A673 (cell line): ENCODE measurements at regions not wholly inside any gene's neighbourhood (a gene's known extent, or its start where the extent isn't known, plus 50 kb on each side); places are given as distances from the start of the nearest gene placed in this dataset.

Source experiments
- BruUV-seq: library from RNA; stranded (reverse); fragments of 400-500 nt; replicated peaks from 2 replicates; lab custom pipeline; 2021; lab: Mats Ljungman, UMichigan
- CTCF ChIA-PET: fragments of 300-600 bp; sonication (Branson Sonifier 250); formaldehyde crosslinking; loops from one replicate; lab custom pipeline; 2022; ENCODE audit warnings: antibody characterized with exemption; lab: Charles Lee
- POLR2A ChIA-PET: fragments of 300-600 bp; sonication (Branson Sonifier 250); formaldehyde crosslinking; loops from one replicate; lab custom pipeline; 2022; ENCODE audit warnings: antibody characterized with exemption; ENCODE audit not compliant: low non-redundant PET; lab: Charles Lee
- DNase-seq: peaks from one replicate; pipeline ENCODE4 v3.0.0-alpha.2; 2015; ENCODE audit warnings: low spot score
- H3K27ac ChIP-seq: fragments of 200-600 bp; sonication (generic); 2 replicates; pipeline ENCODE4 v1.5.1; 2016; ENCODE audit warnings: mixed run types, low read depth, mild to moderate bottlenecking, mixed read lengths, antibody characterized with exemption, low read length; ENCODE audit not compliant: poor library complexity, severe bottlenecking
- H3K27me3 ChIP-seq: fragments of 200-600 bp; sonication (generic); replicated peaks from 2 replicates; pipeline ENCODE4 v1.6.1; 2017; ENCODE audit warnings: mixed run types, low read depth, mild to moderate bottlenecking, mixed read lengths, antibody characterized with exemption, low read length; ENCODE audit not compliant: insufficient read depth, poor library complexity
- H3K36me3 ChIP-seq: fragments of 200-600 bp; sonication (generic); 2 replicates; pipeline ENCODE4 v1.6.1; 2016; ENCODE audit warnings: mixed run types, mild to moderate bottlenecking, mixed read lengths, antibody characterized with exemption, low read length; ENCODE audit not compliant: insufficient read depth, poor library complexity, severe bottlenecking
- H3K4me1 ChIP-seq: fragments of 200-600 bp; sonication (generic); 2 replicates; pipeline ENCODE4 v1.6.1; 2017; ENCODE audit warnings: mixed run types, mild to moderate bottlenecking, mixed read lengths, antibody characterized with exemption, low read length; ENCODE audit not compliant: insufficient read depth, poor library complexity, severe bottlenecking
- H3K4me3 ChIP-seq: fragments of 200-600 bp; sonication (generic); 2 replicates; pipeline ENCODE4 v1.5.1; 2016; ENCODE audit warnings: low read depth, mixed run types, mild to moderate bottlenecking, mixed read lengths, low read length; ENCODE audit not compliant: poor library complexity, severe bottlenecking
- H3K9me3 ChIP-seq: fragments of 200-600 bp; sonication (generic); 2 replicates; pipeline ENCODE4 v1.6.1; 2016; ENCODE audit warnings: mixed run types, low read depth, mild to moderate bottlenecking, mixed read lengths, antibody characterized with exemption, low read length; ENCODE audit not compliant: poor library complexity, severe bottlenecking
- CTCF ChIP-seq: fragments of 300-800, 200-600 bp; sonication (generic); conservative IDR thresholded peaks from 2 replicates; pipeline ENCODE4 v1.5.1; 2017; ENCODE audit warnings: low read depth, mild to moderate bottlenecking, antibody characterized with exemption, low read length, moderate library complexity, mixed read lengths
- EZH2 ChIP-seq: fragments of 200-600 bp; sonication (generic); IDR thresholded peaks from 2 replicates; pipeline ENCODE4 v1.6.1; 2017; ENCODE audit warnings: borderline replicate concordance, low read depth, mild to moderate bottlenecking, mixed read lengths, antibody characterized with exemption, low read length; ENCODE audit not compliant: poor library complexity, severe bottlenecking
- intact Hi-C: fragments of 100-400 bp; cut with micrococcal nuclease; formaldehyde crosslinking; loops from one replicate; pipeline ENCODE4 v1.10.0; 2022; ENCODE audit not compliant: unreplicated experiment

- H3K4me1 ChIP-seq, result peaks cover 34% of the 10 kb centered on the region
- H3K9me3 ChIP-seq, result no peaks in the 10 kb centered on the region
- POLR2A ChIA-PET, result no interaction called here
- peak overlapping the region; percentile 53 for H3K27ac ChIP-seq
- no TSS peak for BruUV-seq
- no peaks in the 10 kb centered on the region for H3K27me3 ChIP-seq
- intact Hi-C loops, result loop anchor here (5.0 kb wide), 1 partner anchor 59 kb away; no protein-coding TSS in a partner anchor
- H3K36me3 ChIP-seq, result no peaks in the 10 kb centered on the region
- peak overlapping the region; percentile 50 for H3K4me3 ChIP-seq
- no peak for DNase-seq
- TF ChIP-seq EZH2, result no peak
- CTCF ChIA-PET, result no interaction called here
Measured at GRCh38 chr15:96416218-96416933, 85.9 kb downstream of the NR2F2 start.

DNA sequence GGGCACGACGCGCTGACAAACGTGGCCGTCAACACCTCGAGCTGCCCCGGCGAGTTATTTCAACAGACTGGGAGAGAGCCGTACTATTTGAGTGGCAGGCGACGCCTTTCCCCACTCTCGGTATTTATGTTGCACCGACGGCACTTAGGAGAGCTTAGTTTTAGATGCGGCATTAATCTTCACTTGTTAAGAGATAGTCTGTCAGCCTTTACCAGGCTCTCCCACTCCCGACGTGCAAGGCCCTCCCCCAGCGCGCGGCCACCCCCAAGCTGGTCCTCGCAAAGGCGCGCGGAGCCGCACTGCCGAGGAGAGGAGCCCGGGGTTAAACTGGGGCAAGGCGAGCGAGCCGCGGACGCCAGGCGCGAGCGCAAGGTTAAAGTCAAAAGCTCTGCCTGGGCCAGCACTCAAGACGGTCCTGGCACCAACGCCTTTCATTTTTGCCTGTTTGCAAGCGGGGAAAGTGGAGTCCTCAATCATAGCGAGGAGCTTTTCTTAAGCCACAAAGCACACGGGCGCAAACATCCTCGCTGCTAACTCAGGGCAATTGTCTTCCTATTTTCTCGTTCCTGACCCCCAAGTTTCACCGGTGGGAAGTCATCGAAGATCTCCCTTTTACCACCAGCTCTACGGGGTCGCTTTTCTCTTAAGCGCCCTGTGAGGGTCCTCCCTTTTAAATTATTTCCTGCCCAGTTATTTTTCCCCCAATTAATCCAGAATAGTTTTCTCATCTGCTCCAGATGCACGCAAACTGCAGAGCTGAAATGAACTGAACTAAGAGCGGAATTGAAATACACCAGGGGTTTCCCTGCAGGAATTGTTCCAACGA lies 86.6 kb downstream of the NR2F2 start:
- POLR2A ChIA-PET, result interaction anchor here (0.6 kb wide), 1 partner anchor 76 kb away, joined by 9 read pairs; no protein-coding TSS in a partner anchor
- peak; percentile 58 for DNase-seq
- Histone ChIP-seq H3K36me3 (no peaks in the 10 kb centered on the region), H3K27me3 (no peaks in the 10 kb centered on the region), H3K4me1 (peaks cover 30% of the 10 kb centered on the region), H3K9me3 (no peaks in the 10 kb centered on the region), H3K27ac (peak overlapping the region; percentile 53), H3K4me3 (peak overlapping the region; percentile 50)
- intact Hi-C loops, result loop anchor here (5.0 kb wide), 1 partner anchor 60 kb away; no protein-coding TSS in a partner anchor
- CTCF ChIA-PET, result no interaction called here
- BruUV-seq, result no TSS peak
- TF ChIP-seq CTCF (no peak), EZH2 (no peak)

DNA sequence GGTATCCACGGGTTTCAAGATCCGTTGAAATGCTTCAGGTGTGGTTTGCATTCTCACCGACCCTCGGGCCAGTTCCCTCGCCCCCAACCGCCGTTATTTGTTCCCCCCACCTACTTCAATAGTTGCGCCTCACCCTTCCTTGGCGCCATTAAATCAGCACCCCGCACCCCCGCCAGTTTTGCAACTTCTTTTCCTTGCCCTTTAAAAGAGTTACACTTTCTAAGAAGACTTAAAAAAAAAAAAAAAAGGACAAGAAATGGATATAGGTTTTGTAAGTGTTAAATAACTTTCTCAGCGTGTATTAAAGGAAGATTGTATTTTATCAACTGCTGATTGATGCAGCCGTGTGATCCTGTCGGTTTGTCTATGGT lies 87.2 kb downstream of the NR2F2 start:
- no TSS peak for BruUV-seq
- TF ChIP-seq CTCF (no peak), EZH2 (no peak)
- H3K27me3 ChIP-seq, result no peaks in the 10 kb centered on the region

More for the DNA sequence above, 87.2 kb downstream of the NR2F2 start:
- Histone ChIP-seq H3K27ac (no peak overlapping the region), H3K4me3 (peak overlapping the region; percentile 50), H3K9me3 (no peaks in the 10 kb centered on the region), H3K4me1 (peaks cover 27% of the 10 kb centered on the region), H3K36me3 (no peaks in the 10 kb centered on the region)
- ChIA-PET CTCF (no interaction called here), POLR2A (no interaction called here)
- DNase-seq, result no peak
- intact Hi-C loops, result loop anchor here (5.0 kb wide), 1 partner anchor 60 kb away; no protein-coding TSS in a partner anchor
